ENCODE measurements at regions not wholly inside any gene's neighbourhood (a gene's known extent, or its start where the extent isn't known, plus 50 kb on each side); places are given as distances from the start of the nearest gene placed in this dataset.

DNA sequence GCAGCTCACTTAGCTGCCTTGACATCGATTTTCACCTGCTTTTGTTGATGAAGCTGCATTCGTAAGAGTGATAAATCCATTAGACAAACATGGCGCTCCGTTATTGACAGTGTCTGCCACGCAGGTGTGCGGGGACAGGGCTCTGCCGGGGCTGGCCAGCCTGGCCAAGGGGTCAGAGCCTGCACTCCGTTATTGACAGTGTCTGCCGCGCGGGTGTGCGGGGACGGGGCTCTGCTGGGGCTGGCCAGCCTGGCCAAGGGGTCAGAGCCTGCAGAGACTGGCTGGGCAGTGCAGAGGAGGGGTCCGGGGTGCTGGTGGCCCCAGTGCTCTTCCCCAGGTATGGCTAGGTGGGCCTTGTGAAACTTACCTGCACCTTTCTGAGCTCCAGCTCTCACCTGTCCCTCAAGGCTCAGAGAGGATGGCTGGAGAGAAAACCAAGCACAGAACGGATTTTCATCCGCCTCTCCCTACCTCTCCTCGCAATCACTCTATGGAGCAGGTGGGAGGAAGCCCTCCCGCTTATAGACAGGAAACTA lies 101.6 kb upstream of the B3GAT1 start (continued):
- TF ChIP-seq CHD2 (IDR thresholded peaks at IDR 0.05; ENCODE audit: low read length) = no peak
